ENCODE measurements at regions not wholly inside any gene's neighbourhood (a gene's known extent, or its start where the extent isn't known, plus 50 kb on each side); places are given as distances from the start of the nearest gene placed in this dataset.

GRCh38 chr1:199791495-199791894 is 236.0 kb upstream of the NR5A2 start:
- Histone ChIP-seq H3K4me2 (ENCODE audit: low read depth, low read length, poor library complexity, severe bottlenecking) (no peak overlapping the region), H4K20me1 (ENCODE audit: low read depth, low read length) (no peaks in the 10 kb centered on the region), H3K79me2 (ENCODE audit: insufficient read depth, low read length) (no peaks in the 10 kb centered on the region), H3K9me3 (ENCODE audit: insufficient read depth, low read length) (no peaks in the 10 kb centered on the region), H2AFZ (ENCODE audit: low read depth, low read length, severe bottlenecking) (no peak overlapping the region), H3K36me3 (ENCODE audit: low read length) (no peaks in the 10 kb centered on the region), H3K9me2 (replicated peaks; ENCODE audit: insufficient read depth, low read length) (no peaks in the 10 kb centered on the region), H3F3A (ENCODE audit: insufficient read depth) (no peaks in the 10 kb centered on the region), H3K27me3 (ENCODE audit: low read length) (no peaks in the 10 kb centered on the region), H3K27ac (ENCODE audit: low read depth, low read length) (no peak overlapping the region), H3K9ac (ENCODE audit: low read length) (no peak overlapping the region), H3K4me3 (ENCODE audit: insufficient read depth, low read length, poor library complexity, severe bottlenecking) (no peak overlapping the region)
- TF ChIP-seq CTCF (IDR thresholded peaks at IDR 0.05; ENCODE audit: insufficient read depth, low read length, poor library complexity, severe bottlenecking): no peak

- Histone ChIP-seq H3K9me3 (ENCODE audit: insufficient read depth, low read length) (no peaks in the 10 kb centered on the region), H3K9me2 (replicated peaks; ENCODE audit: insufficient read depth, low read length) (no peaks in the 10 kb centered on the region), H2AFZ (ENCODE audit: low read depth, low read length, severe bottlenecking) (no peak overlapping the region), H3K79me2 (ENCODE audit: insufficient read depth, low read length) (no peaks in the 10 kb centered on the region), H3K9ac (ENCODE audit: low read length) (no peak overlapping the region), H3F3A (ENCODE audit: insufficient read depth) (no peaks in the 10 kb centered on the region), H3K4me2 (ENCODE audit: low read depth, low read length, poor library complexity, severe bottlenecking) (no peak overlapping the region), H3K27ac (ENCODE audit: low read depth, low read length) (no peak overlapping the region), H3K36me3 (ENCODE audit: low read length) (no peaks in the 10 kb centered on the region), H3K4me3 (ENCODE audit: insufficient read depth, low read length, poor library complexity, severe bottlenecking) (no peak overlapping the region), H4K20me1 (ENCODE audit: low read depth, low read length) (no peaks in the 10 kb centered on the region), H3K27me3 (ENCODE audit: low read length) (no peaks in the 10 kb centered on the region)
- TF ChIP-seq EZH2phosphoT487 (conservative IDR thresholded peaks at IDR 0.05; ENCODE audit: low read length) (no peak), CTCF (IDR thresholded peaks at IDR 0.05; ENCODE audit: insufficient read depth, low read length, poor library complexity, severe bottlenecking) (no peak)
Observed at GRCh38 chr1:199792874-199793273, 234.6 kb upstream of the NR5A2 start.

- TF ChIP-seq CTCF (IDR thresholded peaks at IDR 0.05; ENCODE audit: insufficient read depth, low read length, poor library complexity, severe bottlenecking): no peak
- TF ChIP-seq EZH2phosphoT487 (conservative IDR thresholded peaks at IDR 0.05; ENCODE audit: low read length): no peak
- no peaks in the 10 kb centered on the region for H3K9me2 ChIP-seq (replicated peaks; ENCODE audit: insufficient read depth, low read length)
- H3K79me2 ChIP-seq (ENCODE audit: insufficient read depth, low read length): no peaks in the 10 kb centered on the region
- H3K9me3 ChIP-seq (ENCODE audit: insufficient read depth, low read length): no peaks in the 10 kb centered on the region
- H3K9ac ChIP-seq (ENCODE audit: low read length): no peak overlapping the region
- H2AFZ ChIP-seq (ENCODE audit: low read depth, low read length, severe bottlenecking): no peak overlapping the region
- H4K20me1 ChIP-seq (ENCODE audit: low read depth, low read length): no peaks in the 10 kb centered on the region
- no peaks in the 10 kb centered on the region for H3K27me3 ChIP-seq (ENCODE audit: low read length)
- H3K4me3 ChIP-seq (ENCODE audit: insufficient read depth, low read length, poor library complexity, severe bottlenecking): no peak overlapping the region
- no peak overlapping the region for H3K4me2 ChIP-seq (ENCODE audit: low read depth, low read length, poor library complexity, severe bottlenecking)
- no peak overlapping the region for H3K27ac ChIP-seq (ENCODE audit: low read depth, low read length)
- no peaks in the 10 kb centered on the region for H3K36me3 ChIP-seq (ENCODE audit: low read length)
- no peaks in the 10 kb centered on the region for H3F3A ChIP-seq (ENCODE audit: insufficient read depth)
Observed at GRCh38 chr1:199794105-199794863, 233.2 kb upstream of the NR5A2 start.
